A673 (cell line): ENCODE measurements at regions not wholly inside any gene's neighbourhood (a gene's known extent, or its start where the extent isn't known, plus 50 kb on each side); places are given as distances from the start of the nearest gene placed in this dataset.

ENCODE experiments used
- BruUV-seq: library from RNA; stranded (reverse); fragments of 400-500 nt; replicated peaks from 2 replicates; lab custom pipeline; 2021; lab: Mats Ljungman, UMichigan
- CTCF ChIA-PET: fragments of 300-600 bp; sonication (Branson Sonifier 250); formaldehyde crosslinking; loops from one replicate; lab custom pipeline; 2022; ENCODE audit warnings: antibody characterized with exemption; lab: Charles Lee
- POLR2A ChIA-PET: fragments of 300-600 bp; sonication (Branson Sonifier 250); formaldehyde crosslinking; loops from one replicate; lab custom pipeline; 2022; ENCODE audit warnings: antibody characterized with exemption; ENCODE audit not compliant: low non-redundant PET; lab: Charles Lee
- DNase-seq: peaks from one replicate; pipeline ENCODE4 v3.0.0-alpha.2; 2015; ENCODE audit warnings: low spot score
- H3K27ac ChIP-seq: fragments of 200-600 bp; sonication (generic); 2 replicates; pipeline ENCODE4 v1.5.1; 2016; ENCODE audit warnings: mixed run types, low read depth, mild to moderate bottlenecking, mixed read lengths, antibody characterized with exemption, low read length; ENCODE audit not compliant: poor library complexity, severe bottlenecking
- H3K27me3 ChIP-seq: fragments of 200-600 bp; sonication (generic); replicated peaks from 2 replicates; pipeline ENCODE4 v1.6.1; 2017; ENCODE audit warnings: mixed run types, low read depth, mild to moderate bottlenecking, mixed read lengths, antibody characterized with exemption, low read length; ENCODE audit not compliant: insufficient read depth, poor library complexity
- H3K36me3 ChIP-seq: fragments of 200-600 bp; sonication (generic); 2 replicates; pipeline ENCODE4 v1.6.1; 2016; ENCODE audit warnings: mixed run types, mild to moderate bottlenecking, mixed read lengths, antibody characterized with exemption, low read length; ENCODE audit not compliant: insufficient read depth, poor library complexity, severe bottlenecking
- H3K4me1 ChIP-seq: fragments of 200-600 bp; sonication (generic); 2 replicates; pipeline ENCODE4 v1.6.1; 2017; ENCODE audit warnings: mixed run types, mild to moderate bottlenecking, mixed read lengths, antibody characterized with exemption, low read length; ENCODE audit not compliant: insufficient read depth, poor library complexity, severe bottlenecking
- H3K4me3 ChIP-seq: fragments of 200-600 bp; sonication (generic); 2 replicates; pipeline ENCODE4 v1.5.1; 2016; ENCODE audit warnings: low read depth, mixed run types, mild to moderate bottlenecking, mixed read lengths, low read length; ENCODE audit not compliant: poor library complexity, severe bottlenecking
- H3K9me3 ChIP-seq: fragments of 200-600 bp; sonication (generic); 2 replicates; pipeline ENCODE4 v1.6.1; 2016; ENCODE audit warnings: mixed run types, low read depth, mild to moderate bottlenecking, mixed read lengths, antibody characterized with exemption, low read length; ENCODE audit not compliant: poor library complexity, severe bottlenecking
- CTCF ChIP-seq: fragments of 300-800, 200-600 bp; sonication (generic); conservative IDR thresholded peaks from 2 replicates; pipeline ENCODE4 v1.5.1; 2017; ENCODE audit warnings: low read depth, mild to moderate bottlenecking, antibody characterized with exemption, low read length, moderate library complexity, mixed read lengths
- EZH2 ChIP-seq: fragments of 200-600 bp; sonication (generic); IDR thresholded peaks from 2 replicates; pipeline ENCODE4 v1.6.1; 2017; ENCODE audit warnings: borderline replicate concordance, low read depth, mild to moderate bottlenecking, mixed read lengths, antibody characterized with exemption, low read length; ENCODE audit not compliant: poor library complexity, severe bottlenecking
- intact Hi-C: fragments of 100-400 bp; cut with micrococcal nuclease; formaldehyde crosslinking; loops from one replicate; pipeline ENCODE4 v1.10.0; 2022; ENCODE audit not compliant: unreplicated experiment

GRCh38 chr3:33956206-33956605 lies 157.8 kb downstream of the PDCD6IP start:
- no peak for TF ChIP-seq CTCF
- TF ChIP-seq EZH2, result no peak
- Histone ChIP-seq H3K27me3 (no peaks in the 10 kb centered on the region), H3K27ac (peak overlapping the region; percentile 98), H3K36me3 (no peaks in the 10 kb centered on the region), H3K4me1 (peaks cover 52% of the 10 kb centered on the region), H3K4me3 (no peak overlapping the region), H3K9me3 (no peaks in the 10 kb centered on the region)
- peak; percentile 98 for DNase-seq
- ChIA-PET POLR2A (no interaction called here), CTCF (no interaction called here)
- no TSS peak for BruUV-seq
- intact Hi-C loops, result loop anchor here (1.0 to 5.0 kb wide), 5 partner anchors 36 to 1041 kb away; no protein-coding TSS in a partner anchor

- intact Hi-C loops, result loop anchor here (1.0 to 5.0 kb wide), 5 partner anchors 36 to 1041 kb away; no protein-coding TSS in a partner anchor
- Histone ChIP-seq H3K9me3 (no peaks in the 10 kb centered on the region), H3K27ac (peak overlapping the region; percentile 98), H3K36me3 (no peaks in the 10 kb centered on the region), H3K4me3 (peak overlapping the region; percentile 9), H3K27me3 (no peaks in the 10 kb centered on the region), H3K4me1 (peaks cover 52% of the 10 kb centered on the region)
- BruUV-seq, result TSS peak; percentile 83
- ChIA-PET CTCF (no interaction called here), POLR2A (interaction anchor here (0.6 kb wide), 1 partner anchor 36 kb away, joined by 11 read pairs; no protein-coding TSS in a partner anchor)
- TF ChIP-seq CTCF, result no peak
- no peak for TF ChIP-seq EZH2
- DNase-seq, result no peak
These were observed 158.3 kb downstream of the PDCD6IP start for GRCh38 chr3:33956776-33957175.

- no peak overlapping the region for H3K4me3 ChIP-seq
- intact Hi-C loops, result loop anchor here (5.0 kb wide), 3 partner anchors 55 to 1040 kb away; no protein-coding TSS in a partner anchor
- CTCF ChIA-PET, result no interaction called here
- peaks cover 52% of the 10 kb centered on the region for H3K4me1 ChIP-seq
- no peaks in the 10 kb centered on the region for H3K9me3 ChIP-seq
- TF ChIP-seq CTCF, result no peak
- TF ChIP-seq EZH2, result no peak
- no TSS peak for BruUV-seq
- H3K27me3 ChIP-seq, result no peaks in the 10 kb centered on the region
- peak overlapping the region; percentile 98 for H3K27ac ChIP-seq
- POLR2A ChIA-PET, result interaction anchor here (0.6 kb wide), 1 partner anchor 37 kb away, joined by 11 read pairs; no protein-coding TSS in a partner anchor
- DNase-seq, result no peak
- H3K36me3 ChIP-seq, result no peaks in the 10 kb centered on the region
These were observed 158.7 kb downstream of the PDCD6IP start for GRCh38 chr3:33957176-33957575.
